NCI-H2227 (cell line): ENCODE measurements at regions not wholly inside any gene's neighbourhood (a gene's known extent, or its start where the extent isn't known, plus 50 kb on each side); places are given as distances from the start of the nearest gene placed in this dataset.
"Not testable (repeated sequence)": the region's sequence is repeated elsewhere in the genome, so short reads cannot be mapped to it uniquely, and the experiment has no call there.

Source experiments
- DNase-seq: peaks from one replicate; lab custom pipeline; 2025; ENCODE audit not compliant: unreplicated experiment; lab: John Stamatoyannopoulos, UW

DNA sequence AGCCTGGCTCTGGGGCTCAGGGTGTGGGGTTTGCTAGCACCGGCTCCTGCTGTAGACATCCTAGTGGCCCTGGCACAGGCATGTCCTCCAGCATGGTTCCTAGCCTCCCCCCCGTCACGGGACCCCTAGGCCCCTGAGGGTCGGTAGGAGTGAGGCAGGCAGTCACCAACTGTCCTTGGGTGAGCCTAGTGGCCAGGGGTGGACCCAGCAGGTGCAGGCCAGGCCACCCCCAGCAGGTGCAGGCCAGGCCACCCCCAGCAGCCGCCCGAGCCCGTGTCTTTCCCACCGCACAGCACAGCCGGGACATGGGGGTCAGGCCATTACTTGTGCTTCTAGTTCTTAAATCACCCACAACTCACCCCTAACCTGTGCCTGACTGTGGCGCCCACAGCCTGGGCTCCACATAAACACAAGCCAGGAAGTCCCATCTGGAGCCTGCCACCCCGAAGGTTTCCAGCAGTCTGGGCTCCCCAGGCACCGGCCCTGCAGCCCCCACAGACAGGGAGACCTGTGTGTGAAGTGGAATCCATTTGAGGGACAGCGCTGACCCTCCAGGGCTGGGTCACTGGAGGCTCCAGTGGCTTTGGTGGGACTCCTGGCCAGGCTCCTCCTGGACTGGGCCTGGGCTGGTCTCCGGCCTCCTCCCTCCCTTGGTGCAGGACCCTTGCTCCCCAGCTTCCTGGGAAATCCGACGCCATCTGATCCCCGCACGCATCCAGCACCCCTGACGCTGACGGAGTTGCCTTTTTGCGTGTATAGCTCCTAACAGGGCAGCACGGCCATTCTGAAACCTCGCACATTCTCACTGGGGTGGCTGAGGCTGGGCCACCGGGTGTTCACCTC is 114.1 kb upstream of the LPCAT1 start:
- no peak for DNase-seq

DNA sequence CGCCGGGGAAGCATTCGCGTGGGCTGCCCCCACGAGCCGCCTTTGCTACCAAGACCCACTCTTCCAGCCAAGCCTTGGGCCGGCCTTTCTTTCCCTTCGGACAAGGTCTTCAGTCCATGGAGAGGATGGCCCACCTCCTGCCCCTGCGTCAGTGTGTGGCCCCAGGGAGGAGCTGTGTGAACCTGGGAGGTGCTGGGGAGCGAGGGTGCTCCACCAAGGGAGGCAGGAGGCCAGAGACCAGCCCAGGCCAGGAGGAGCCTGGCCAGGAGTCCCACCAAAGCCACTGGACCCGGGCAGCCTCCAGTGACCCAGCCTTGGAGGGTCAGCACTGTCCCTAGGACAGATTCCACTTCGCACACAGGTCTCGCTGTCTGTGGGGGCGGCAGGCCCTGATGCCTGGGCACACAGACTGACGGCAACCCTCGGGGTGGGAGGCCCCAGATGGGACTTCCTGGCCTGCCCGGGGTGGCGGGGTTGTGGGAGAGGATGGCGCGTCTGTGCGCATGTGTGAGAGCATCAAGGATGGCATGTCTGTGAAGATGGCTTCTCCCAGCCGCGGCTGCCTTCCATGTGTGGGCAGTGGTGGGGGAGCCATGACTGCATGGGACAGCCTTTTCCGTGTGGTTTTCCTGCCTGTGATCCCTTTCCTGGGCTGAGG is 113.3 kb upstream of the LPCAT1 start:
- DNase-seq = no peak

DNA sequence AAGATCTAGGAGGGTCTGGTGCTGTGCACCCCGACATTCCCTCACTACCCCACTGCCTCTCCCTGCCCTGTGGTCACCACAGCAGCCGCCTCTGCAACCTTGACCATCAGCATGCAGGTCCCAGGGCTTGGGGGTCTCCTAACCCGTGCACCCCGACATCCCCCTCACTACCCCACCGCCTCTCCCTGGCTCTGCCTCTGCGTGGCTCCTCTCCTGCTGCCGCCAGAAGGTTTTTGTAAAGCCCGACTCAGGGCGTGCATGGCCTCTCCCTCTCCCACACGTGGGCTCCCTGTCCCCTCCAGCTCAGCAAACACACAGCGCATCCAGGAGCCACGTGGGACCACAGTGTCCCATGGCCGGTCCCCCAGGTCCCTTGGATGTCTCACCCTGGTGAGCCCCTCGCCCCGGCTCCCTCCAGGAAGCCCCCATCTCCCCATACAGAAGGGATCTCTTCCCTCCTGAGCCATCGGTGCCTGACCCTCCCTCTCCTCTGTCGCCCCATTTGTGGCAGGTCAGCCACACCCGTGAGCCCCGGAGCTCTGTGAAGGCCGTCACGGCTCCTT is 112.5 kb upstream of the LPCAT1 start:
- not testable (repeated sequence) for DNase-seq

- DNase-seq = not testable (repeated sequence)
Measured at GRCh38 chr5:1635477-1635876, 111.7 kb upstream of the LPCAT1 start.

GRCh38 chr5:1634337-1634661 is 110.5 kb upstream of the LPCAT1 start:
- no peak for DNase-seq

DNA sequence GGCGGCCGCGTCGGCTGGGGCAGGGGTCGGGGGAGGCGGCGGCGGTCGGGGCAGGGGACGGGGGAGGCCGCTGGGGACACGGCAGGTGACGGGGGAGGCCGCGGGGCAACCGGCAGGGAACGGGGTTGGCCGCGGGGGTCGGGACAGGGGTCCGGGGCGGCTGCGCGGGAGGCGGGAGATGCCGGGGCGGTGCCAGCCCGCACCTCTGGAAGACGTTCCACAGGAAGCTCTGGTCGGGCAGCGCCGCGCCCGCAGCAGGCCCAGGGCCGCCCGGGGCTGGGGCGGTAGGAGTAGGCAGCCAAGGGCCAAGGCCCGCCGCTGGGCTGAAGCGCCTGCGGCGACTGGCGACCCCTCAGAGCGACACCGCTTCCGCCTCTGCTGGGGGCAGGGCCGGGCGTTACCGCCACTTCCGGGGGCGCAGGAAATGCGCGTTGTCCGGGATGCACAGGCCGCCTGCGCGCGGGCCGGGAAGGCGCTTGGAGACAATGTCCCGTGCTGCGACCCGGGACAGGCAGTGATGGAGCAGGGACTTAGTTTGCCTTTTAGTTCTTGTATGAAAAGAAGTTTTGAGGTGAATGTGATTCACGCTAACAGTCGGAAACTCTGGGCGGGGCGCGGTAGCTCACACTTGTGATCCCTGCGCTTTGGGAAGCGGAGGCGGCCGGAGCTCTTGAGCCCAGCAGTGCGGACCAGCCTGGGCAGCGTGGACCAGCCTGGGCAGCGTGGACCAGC is 110.0 kb upstream of the LPCAT1 start:
- peak; percentile 94 for DNase-seq

DNA sequence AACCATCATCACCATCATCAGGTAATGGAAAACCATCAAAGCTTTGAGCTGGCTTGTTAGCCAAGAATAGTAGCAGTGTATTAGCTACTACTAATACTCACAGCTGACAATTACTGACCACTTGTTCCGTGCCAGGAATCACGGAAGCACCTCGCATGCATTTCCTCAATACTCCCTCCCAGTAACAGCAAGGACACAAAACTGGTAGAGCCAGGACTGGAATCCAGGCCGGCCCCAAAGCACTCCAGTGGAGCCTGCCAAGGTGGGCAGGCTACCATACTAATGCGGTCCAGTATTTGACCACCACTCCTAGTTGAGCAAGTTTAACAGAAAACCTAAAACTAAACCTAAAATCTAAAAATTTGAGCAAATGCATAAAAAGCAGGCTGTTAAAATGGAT is 107.2 kb upstream of the LPCAT1 start:
- not testable (repeated sequence) for DNase-seq

DNA sequence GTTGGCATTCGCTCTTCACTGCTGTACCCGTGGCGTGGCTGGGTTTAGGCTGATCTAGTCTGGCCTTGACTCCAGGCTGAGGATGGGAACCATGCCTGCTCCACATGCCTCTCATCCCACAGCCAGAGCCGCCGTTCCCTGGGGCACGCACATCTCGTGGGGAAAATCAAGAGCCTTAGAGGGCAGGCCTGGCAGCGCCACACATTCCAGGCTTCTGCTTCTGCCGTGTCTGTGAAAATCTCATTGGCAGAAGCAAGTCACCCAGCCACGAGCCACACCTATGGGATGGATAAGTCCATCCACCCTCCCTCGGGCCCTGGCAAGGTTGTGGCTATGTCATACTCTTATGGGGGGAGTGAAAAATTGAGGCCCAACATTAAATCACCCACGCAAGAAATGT is 102.6 kb upstream of the LPCAT1 start:
- DNase-seq = not testable (repeated sequence)

GRCh38 chr5:1619531-1619930 is 95.8 kb upstream of the LPCAT1 start:
- DNase-seq = not testable (repeated sequence)

DNA sequence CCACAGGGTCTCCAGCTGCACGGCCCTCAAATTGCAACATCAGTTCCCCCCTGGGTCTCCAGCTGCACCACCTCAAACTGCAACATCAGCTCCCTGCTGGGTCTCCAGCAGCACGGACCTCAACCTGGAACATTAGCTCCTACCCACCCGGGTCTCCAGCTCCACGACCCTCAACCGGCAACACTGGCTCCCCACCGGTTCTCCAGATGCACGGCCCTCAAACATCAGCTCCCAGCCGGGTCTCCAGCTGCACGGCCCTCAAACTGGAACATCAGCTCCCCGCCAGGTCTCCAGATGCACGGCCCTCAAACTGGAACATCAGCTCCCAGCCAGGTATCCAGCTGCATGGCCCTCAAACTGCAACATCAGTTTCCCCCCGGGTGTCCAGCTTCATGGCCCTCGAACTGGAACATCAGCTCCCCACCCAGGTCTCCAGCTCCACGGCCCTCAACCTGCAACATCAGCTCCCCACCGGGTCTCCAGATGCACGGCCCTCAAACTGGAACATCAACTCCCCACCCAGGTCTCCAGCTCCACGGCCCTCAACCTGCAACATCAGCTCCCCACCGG is 94.6 kb upstream of the LPCAT1 start:
- not testable (repeated sequence) for DNase-seq

DNA sequence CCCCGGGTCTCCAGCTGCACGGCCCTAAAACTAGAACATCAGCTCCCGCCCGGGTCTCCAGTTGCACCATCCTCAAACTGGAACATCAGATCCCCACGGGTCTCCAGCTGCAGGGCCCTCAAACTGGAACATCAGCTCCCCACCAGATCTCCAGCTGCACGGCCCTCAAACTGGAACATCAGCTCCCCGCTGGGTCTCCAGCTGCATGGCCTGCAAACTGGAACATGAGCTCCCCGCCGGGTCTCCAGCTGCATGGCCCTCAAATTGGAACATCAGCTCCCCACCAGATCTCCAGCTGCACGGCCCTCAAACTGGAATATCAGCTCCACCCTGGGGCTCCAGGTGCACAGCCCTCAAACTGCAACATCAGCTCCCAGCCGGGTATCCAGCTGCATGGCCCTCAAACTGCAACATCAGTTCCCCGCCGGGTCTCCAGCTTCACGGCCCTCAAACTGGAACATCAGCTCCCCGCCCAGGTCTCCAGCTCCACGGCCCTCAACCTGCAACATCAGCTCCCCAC is 93.5 kb upstream of the LPCAT1 start:
- not testable (repeated sequence) for DNase-seq

DNA sequence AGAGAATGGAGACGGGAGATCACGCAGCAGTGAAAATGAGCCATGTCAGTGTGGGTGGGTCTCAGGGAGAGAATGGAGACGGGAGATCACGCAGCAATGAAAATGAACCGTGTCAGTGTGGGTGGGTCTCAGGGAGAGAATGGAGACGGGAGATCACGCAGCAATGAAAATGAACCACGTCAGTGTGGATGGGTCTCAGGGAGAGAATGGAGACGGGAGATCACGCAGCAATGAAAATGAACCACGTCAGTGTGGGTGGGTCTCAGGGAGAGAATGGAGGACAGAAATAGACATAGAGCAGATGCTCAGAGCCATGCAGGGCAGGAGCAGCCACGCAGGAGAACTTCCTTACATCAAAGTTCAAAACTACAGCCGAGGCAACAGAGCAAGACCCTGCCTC is 89.8 kb upstream of the LPCAT1 start:
- not testable (repeated sequence) for DNase-seq

GRCh38 chr5:1610526-1610925 is 86.8 kb upstream of the LPCAT1 start:
- DNase-seq = not testable (repeated sequence)

GRCh38 chr5:1609111-1609510 is 85.4 kb upstream of the LPCAT1 start:
- DNase-seq = not testable (repeated sequence)

DNA sequence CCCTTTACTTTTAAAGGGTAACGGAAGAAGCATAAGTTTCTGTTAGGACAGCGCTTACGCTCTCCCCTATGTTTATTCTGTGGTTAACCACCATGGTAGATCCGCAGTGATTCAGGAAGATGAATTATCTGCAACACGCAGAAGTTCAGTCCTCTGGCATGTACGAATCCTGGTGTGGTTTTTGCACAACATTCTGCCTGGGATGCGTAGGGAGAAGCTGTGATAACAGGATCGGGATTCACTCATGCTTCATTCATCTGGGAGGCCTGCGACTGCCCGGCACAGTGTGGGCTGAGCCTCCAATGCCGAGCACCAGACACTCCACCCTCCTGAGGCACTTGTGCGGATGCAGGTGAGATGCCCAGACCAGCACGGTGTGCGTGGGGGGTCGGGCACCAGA is 84.6 kb upstream of the LPCAT1 start:
- not testable (repeated sequence) for DNase-seq

DNA sequence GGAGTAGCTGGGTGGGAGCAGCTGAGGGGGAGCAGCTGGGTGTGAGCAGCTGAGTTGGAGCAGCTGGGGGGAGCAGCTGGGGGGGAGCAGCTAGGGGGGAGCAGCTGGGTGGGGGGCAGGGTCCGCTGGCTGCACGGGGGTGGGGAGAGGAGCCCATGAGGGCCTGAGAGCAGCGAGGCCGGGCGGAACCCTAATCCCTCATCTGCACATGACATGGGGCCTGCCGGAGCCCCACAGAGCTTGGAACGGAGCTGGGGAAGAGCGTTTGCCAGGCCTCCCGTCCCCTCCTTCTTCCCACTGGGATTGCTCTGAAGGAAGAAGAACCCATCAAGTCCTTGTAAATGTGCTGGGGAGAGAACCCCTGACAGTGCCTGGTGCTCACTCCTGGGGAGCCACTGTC is 83.2 kb upstream of the LPCAT1 start:
- DNase-seq = not testable (repeated sequence)

GRCh38 chr5:1603916-1604315 is 80.2 kb upstream of the LPCAT1 start:
- not testable (repeated sequence) for DNase-seq

- not testable (repeated sequence) for DNase-seq
Measured at GRCh38 chr5:1601565-1601964, 77.8 kb upstream of the LPCAT1 start.

DNA sequence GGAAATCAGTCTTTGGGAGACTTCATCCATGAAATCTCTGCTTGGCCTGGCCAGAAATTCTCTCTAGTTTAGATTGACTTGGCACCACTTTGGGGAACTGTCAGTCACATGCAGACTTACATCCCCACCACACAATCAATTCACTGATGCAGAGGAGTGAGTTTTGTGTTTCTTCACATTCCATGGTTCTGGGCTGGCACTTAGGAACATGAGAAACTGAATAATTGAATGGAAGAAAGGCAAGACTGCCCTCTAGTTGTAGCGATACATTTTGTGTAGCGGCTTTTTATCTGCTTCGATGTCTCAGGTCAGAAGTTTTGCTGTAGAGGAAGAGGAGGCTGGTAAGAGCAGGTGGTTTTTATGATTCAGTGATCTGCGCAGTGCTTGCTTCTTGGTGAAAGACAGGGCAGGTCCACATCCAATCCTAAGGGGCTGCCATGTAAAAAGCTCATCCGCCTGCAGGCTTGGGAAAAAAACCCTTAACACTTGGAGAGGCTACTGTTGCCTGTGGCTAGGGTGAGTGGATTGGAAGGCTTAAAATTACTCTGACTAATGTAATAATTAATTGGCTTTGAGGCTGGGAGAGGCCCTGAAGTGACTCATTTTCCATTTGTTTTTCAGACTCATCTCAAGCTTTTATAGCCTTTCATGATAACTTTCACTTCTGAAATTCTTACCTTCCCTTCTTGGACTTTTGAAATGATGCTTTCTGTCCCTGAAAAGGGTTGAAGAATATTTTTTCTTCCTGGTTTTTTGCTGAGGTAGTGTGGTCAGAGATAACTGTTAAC is 75.4 kb upstream of the LPCAT1 start:
- not testable (repeated sequence) for DNase-seq

- not testable (repeated sequence) for DNase-seq
Measured at GRCh38 chr5:1597093-1597473, 73.3 kb upstream of the LPCAT1 start.
